GM18907 (cell line): ENCODE measurements at regions not wholly inside any gene's neighbourhood (a gene's known extent, or its start where the extent isn't known, plus 50 kb on each side); places are given as distances from the start of the nearest gene placed in this dataset.
"Not testable (repeated sequence)": the region's sequence is repeated elsewhere in the genome, so short reads cannot be mapped to it uniquely, and the experiment has no call there.

ENCODE experiments used
- ATAC-seq: cut with Tn5 transposase; IDR thresholded peaks from one replicate; pipeline ENCODE4 v1.9.1; 2021; ENCODE audit warnings: mild to moderate bottlenecking, moderate library complexity; ENCODE audit not compliant: unreplicated experiment

DNA sequence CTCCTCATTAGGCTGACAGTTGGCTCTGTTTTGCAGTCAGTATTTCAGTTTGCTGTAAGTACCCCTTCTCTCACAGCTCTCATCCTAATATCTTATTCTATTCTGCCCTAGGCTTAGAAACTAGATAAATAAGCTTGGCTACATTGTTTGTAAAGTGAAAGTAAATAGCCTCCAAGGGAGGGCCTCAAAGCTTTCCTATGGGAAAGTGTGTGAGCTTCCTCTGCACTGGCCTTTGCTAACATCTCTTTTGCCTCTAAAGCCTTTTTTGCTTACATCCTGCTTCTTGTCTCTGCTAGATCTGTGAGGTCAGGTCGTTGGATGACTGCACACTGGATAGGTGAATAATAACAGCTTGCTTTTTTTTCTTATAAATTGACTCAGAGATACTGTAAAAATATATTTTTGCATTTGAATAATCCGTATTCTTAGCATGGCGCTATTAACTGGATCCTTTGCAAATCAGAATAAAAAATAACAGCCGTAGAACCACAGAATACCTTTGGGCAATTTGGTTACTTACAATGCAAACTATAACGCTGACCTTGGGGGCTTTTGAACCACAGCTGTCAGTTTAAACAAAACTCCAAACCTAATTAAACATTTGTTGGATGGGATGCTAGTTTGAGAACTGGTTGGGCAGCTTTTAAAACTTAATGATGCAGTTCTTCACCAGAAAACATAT, 55.1 kb downstream of the TTC6 start:
- no peak for ATAC-seq

DNA sequence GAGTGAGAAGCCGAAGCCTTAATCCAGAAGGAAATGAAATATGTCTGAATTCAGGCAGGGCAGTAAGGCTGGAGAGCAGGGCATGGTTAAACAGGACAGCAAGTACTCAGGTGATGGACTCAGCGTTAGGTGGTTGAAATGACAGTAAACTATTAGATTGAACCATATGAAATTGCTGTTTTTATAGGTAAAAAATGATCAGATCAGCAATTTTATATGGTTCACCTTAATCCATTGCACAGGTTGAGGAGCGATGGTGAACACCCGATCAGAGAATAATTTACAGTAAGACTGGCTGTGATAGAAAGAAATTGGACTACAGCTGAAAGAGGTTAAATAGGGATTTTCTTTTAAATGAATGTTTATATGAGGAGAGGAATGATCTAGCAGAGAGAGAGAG, 56.6 kb downstream of the TTC6 start:
- ATAC-seq = no peak

GRCh38 chr14:37655418-37655817, 60.0 kb downstream of the TTC6 start:
- ATAC-seq = no peak

DNA sequence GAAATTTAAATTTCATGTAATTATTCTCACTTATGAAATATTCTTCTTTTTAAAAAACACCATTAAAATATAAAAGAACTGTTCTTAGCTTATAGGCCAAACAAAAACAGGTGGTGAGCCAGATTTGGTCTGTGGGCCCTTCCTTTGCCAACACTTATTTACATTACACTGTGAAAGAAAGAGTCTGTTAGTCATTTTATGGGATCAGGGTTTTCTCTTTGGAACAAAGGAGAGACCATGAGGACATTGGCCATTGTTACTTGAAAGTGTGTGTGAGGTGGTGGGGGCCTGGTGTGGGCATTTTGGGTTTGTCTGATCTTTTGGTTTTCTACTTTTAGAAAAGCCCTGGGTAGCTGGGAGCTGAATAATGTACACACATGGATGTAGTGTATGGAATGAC, 62.7 kb downstream of the TTC6 start:
- ATAC-seq = no peak

GRCh38 chr14:37663498-37663897, 68.1 kb downstream of the TTC6 start:
- ATAC-seq = no peak

- no peak for ATAC-seq
Measured at GRCh38 chr14:37665479-37665878, 70.0 kb downstream of the TTC6 start.

DNA sequence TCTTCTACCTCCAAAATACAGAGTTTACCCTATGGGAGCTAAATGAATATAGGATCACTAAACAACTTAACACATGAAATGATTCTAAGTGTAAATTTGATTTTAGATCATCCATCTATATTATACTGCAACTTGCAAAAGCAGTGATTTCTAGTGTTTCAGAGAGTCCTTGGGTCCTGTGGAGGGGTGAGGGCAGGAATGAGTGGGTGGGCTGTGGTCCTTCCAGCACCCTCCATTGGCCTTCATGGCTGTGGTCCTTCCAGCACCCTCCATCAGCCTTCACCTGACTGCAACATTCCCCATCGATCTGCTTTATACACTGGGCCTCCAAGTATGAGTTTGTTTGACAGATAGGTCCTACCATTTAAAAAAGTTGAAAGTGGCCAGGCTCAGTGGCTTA, 70.5 kb downstream of the TTC6 start:
- no peak for ATAC-seq

DNA sequence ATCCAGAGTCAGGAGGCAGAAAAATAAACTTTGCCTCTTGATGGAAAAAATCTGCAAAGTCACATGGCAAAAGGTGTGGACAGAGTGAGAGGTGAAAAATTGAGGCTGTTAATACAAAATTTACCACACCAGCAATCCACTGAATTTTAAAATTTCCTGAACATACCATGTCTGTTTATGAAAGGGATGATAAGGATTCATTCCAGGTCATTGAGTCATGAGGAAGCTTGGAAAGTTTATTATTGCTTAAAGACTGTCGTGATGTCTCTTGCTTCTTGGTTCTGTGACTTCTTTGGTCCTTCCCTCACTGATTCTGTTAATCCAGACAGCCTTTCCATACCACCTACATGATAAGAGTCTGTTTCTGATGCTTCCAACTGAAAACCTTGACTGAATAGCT, 73.2 kb downstream of the TTC6 start:
- no peak for ATAC-seq

DNA sequence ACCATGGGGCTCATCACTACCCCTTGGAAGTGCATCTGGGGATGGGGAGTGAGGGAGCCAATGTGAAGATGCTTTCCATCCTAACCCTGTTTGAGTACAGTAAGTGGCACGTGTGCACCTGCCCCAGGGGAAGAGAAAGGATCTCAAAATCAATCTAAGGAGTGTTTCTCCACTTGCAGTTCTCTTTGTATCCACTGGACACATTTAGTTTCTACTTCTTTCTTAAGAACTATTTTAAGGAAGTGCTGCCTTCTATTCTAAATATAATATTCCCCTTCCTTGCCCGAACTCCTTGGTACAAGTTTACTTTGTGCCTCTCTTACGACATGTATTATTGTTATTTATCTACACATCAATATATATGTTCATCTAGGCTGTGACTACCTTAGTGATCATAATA, 73.8 kb downstream of the TTC6 start:
- ATAC-seq = no peak

GRCh38 chr14:37673439-37673838, 78.0 kb downstream of the TTC6 start:
- ATAC-seq = no peak

GRCh38 chr14:37678916-37679315, 83.5 kb downstream of the TTC6 start:
- no peak for ATAC-seq

- no peak for ATAC-seq
Measured at GRCh38 chr14:37681486-37681885, 86.1 kb downstream of the TTC6 start.

- ATAC-seq = not testable (repeated sequence)
Measured at GRCh38 chr14:37692680-37693079, 97.3 kb downstream of the TTC6 start.

GRCh38 chr14:37693420-37693819, 98.0 kb downstream of the TTC6 start:
- ATAC-seq = not testable (repeated sequence)

DNA sequence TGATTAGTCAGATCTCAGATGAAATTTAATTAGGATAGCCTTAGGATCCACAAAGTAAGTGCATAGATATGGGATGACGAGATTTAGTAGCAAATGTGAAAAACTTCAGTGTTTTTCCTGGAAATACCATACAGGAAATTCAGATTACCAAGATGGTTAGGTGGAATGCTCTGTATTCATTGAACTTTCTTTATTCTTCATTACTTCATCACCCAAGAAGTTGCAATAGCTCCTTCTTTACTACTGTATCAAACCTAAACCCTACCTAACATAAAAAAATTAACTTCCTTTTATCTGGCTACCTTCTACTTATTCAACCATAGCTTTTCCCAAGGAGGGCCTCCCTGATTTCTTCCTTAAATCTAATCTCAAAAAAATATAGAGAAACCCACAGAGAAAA, 100.4 kb downstream of the TTC6 start:
- ATAC-seq = no peak

DNA sequence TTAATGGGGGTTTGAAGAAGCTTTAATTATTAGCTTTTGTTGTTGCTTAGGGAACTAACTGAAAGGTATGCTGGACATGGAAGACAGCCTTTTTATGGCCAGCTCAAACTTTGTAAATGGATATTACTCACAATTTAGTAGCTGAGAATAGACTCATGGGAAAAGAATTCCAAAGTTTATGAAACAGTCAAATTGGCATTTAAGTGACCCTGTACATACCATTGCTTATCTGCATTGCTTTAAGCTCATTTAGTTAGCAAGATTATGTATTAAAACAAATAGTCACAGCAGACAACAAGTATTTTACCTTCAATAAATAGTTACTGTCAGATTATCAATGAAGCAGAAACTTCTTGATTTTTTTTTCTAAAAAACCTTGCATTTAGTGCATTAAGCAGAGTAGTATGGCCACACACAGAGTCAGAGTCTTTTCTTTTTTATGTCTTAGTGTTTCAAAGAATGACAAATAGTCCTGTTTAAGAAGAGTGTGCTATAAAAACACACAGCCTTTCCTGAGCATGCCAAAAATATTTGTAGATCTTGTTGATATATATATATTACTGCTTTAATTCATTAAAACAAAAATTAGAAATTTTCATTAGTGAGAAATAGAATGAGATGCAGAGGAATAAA, 102.2 kb downstream of the TTC6 start:
- no peak for ATAC-seq

DNA sequence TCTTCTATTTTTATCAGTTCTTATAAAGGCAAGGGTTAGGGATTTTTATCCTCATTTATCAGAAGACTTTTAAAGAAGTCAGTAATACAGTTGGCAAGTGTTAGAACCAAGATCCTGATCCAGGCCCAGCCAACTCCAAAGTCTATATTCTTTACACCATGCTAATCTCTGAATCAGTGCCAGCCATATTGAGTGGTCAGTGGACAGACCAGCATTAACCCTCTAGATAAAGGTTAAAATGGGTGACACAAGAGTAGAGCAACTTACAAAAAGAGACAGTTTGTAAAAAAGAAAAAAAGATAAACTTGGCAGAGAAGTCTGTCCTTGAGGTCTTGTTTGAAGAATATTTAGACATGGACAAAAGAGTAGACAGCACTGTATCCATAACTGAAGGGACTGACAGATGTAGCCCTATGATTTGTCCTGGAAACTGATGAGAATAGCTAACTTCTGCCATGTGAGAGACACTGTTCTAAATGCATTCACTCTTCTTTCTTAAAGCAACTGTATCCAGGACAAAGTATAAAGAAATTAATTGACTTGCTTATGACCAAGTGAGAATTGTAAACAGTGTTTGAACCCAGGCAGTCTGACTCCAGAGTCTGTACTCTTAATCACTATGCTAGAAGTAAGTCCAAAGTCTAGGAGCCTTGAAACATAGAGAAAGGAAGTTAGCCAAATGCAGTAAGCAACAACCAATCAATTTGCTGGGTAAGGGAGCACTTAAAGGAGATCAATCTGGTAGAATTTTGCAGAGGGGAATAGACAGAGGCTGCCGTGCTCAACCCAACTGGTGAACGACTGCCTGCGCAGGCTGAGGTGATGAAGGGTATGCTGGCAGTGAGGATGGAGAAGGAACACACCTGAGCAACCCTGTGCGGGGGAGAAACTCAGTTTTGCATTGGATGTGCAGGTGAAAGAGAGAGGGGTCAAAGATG, 103.7 kb downstream of the TTC6 start:
- ATAC-seq = no peak

GRCh38 chr14:37707716-37708115, 112.3 kb downstream of the TTC6 start:
- no peak for ATAC-seq

GRCh38 chr14:37708481-37708880, 113.1 kb downstream of the TTC6 start:
- ATAC-seq = no peak

DNA sequence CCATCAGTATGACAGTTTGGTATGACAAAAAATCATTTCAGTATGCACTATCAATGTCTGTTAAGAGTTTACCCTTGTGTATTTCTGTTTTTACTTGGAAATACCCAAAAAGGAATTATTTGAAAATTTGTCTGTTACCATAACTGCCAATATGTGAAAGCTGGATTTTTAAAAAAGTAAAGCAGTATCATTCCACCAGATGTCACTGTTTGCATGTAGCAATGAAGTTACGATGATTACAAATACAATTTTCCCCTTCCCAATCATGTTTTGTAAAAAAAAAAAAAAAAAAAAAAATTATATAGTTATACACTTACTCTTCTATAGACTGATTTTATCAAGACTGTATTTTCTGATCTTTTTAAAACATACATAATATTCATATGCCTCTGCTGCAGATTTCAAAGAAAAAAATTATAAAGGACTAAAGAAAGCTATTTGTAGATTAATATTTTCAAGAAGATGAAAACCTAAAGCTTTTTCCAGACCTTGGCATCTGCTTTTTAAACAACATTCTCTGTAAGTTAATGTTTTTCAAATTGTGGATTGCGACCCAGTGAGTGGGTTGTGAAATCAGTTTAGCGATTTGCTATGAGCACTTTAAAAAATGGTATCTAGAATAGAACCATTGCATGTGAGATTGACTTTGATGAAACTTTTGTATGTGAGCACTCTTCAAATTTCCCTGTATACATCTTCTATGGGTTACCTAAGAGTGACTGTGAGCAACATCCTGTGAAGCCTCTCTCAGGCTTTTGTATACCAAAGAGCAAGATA, 114.2 kb downstream of the TTC6 start:
- no peak for ATAC-seq

- no peak for ATAC-seq
Measured at GRCh38 chr14:37711356-37711830, 116.0 kb downstream of the TTC6 start.
